ENCODE measurements at regions not wholly inside any gene's neighbourhood (a gene's known extent, or its start where the extent isn't known, plus 50 kb on each side); places are given as distances from the start of the nearest gene placed in this dataset.

GRCh38 chr3:72573051-72573450 lies 275.2 kb downstream of the SHQ1 start:
- no peak for TF ChIP-seq EZH2 (IDR thresholded peaks at IDR 0.05; ENCODE audit: insufficient read depth, low read length)
- TF ChIP-seq, protein P1, sequence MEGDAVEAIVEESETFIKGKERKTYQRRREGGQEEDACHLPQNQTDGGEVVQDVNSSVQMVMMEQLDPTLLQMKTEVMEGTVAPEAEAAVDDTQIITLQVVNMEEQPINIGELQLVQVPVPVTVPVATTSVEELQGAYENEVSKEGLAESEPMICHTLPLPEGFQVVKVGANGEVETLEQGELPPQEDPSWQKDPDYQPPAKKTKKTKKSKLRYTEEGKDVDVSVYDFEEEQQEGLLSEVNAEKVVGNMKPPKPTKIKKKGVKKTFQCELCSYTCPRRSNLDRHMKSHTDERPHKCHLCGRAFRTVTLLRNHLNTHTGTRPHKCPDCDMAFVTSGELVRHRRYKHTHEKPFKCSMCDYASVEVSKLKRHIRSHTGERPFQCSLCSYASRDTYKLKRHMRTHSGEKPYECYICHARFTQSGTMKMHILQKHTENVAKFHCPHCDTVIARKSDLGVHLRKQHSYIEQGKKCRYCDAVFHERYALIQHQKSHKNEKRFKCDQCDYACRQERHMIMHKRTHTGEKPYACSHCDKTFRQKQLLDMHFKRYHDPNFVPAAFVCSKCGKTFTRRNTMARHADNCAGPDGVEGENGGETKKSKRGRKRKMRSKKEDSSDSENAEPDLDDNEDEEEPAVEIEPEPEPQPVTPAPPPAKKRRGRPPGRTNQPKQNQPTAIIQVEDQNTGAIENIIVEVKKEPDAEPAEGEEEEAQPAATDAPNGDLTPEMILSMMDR (IDR thresholded peaks at IDR 0.05; ENCODE audit: insufficient read depth, low read depth, low read length), result no peak

All from astrocyte (in vitro differentiated cells and primary cell).